HG03159 (cell line): ENCODE measurements at regions not wholly inside any gene's neighbourhood (a gene's known extent, or its start where the extent isn't known, plus 50 kb on each side); places are given as distances from the start of the nearest gene placed in this dataset.

ENCODE experiments used
- ATAC-seq: cut with Tn5 transposase; IDR thresholded peaks from one replicate; pipeline ENCODE4 v1.9.1; 2021; ENCODE audit warnings: mild to moderate bottlenecking, moderate library complexity; ENCODE audit not compliant: unreplicated experiment

- ATAC-seq: no peak
Measured at GRCh38 chr14:101002738-101003137, 99.2 kb upstream of the RTL1 start.

- no peak for ATAC-seq
Measured at GRCh38 chr14:101004176-101004575, 100.7 kb upstream of the RTL1 start.

DNA sequence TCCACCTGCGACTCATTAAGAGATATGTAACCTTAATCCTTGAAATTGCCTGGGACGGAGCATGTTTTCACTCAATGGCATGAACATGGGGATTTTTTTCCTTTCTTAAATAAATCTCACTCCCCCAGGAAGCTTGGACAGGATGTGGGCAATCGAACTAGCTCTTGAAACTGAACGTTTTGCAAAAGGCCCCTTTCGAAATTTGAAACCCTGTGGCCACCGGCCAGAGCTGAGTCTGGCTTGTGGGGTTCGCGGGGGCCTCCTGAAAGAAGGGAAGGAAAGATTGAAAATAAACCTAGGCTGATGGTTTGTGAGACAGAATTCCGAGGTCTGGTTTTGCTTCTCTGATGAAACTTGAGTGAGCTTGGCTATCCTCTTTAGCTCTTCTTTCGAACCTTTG lies 101.4 kb upstream of the RTL1 start:
- ATAC-seq: no peak

DNA sequence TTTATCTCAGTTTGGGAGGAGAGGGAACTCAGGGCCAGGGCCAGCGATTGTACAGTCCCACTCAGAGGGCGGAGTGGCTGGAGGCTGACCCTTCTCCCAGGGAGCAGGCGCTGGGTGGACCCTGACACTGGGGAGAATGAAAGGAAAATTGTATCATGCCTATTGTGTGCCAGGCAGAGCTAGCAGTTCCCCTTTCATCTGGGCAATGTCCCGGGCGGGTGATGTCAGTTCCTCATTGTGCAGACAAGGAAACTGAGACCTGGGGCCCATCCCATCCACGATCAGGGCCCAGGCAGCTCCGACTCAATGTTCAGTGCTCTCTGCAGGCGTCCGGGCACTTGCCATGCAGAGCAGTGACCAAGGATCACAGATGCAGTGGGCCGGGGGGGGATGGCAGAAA lies 101.9 kb upstream of the RTL1 start:
- ATAC-seq: no peak

DNA sequence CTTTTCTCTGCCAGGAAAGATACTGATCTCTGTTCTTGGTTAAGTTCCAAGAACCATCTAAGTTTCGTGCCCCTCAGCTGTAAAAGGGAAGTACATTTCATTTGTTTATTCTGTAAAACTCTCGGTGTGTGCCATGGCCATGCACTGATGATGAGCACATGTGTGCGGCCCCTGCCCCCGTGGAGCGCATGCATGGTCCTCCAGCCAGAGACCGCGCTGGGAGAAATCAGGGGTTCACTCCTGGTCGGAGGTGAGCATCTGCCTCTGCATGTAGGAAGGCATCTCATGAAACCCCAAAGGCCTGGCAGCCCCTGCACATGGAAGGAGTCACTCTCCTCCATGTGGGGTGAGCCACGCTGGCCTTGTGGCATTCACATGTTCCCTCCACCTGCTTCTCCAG lies 102.5 kb upstream of the RTL1 start:
- no peak for ATAC-seq

DNA sequence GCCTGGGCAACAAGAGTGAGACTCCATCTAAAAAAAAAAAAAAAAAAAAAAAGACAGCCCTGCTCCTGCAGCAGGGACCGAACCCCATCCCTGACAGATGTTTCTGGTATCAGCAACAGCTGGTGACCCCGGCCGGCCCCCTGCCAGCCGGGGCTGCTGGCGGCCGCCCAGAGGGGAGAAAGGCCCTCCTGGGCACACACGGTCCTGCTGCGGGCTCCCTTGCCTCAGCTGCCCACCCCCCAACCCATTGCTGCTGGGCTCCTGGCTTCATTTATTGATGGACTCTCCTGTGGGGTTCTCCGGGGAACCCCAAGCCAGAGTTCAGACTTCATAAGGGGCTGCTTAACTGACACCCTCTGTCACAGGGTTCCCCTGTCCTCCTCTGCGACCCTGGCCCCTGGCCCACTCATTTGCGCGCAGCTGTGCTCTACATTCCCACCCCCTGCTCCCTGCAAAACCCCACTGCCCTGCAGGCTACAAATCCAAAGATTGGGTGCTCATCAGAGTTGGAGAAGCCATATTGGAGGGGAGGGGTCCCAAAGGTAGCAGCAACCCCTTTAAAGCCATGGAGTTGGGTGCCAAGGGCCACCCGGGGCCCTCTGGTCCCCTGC lies 103.6 kb upstream of the RTL1 start:
- no peak for ATAC-seq

GRCh38 chr14:101007765-101008164 lies 104.2 kb upstream of the RTL1 start:
- no peak for ATAC-seq

- no peak for ATAC-seq
Measured at GRCh38 chr14:101008196-101008595, 104.7 kb upstream of the RTL1 start.

GRCh38 chr14:101008631-101009336 lies 105.3 kb upstream of the RTL1 start:
- ATAC-seq: no peak

DNA sequence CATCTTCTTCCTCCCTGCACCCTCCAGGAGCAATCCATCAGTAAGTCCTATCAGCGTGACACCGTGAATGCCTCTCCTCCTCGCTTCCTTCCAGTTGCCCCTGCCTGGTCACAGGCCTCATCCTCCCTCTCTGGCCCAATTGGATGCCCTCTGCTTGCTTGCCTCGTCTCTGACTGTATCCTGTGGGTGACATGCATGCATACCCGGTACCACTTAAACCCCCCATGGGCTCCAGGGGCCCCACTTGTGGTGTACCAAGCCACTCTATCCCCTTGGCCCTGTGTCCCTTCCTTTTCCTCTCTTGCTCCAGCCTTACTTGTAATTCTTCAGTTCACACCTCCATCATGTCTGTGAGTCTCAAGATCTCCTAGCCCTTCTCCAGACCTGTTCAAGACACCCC lies 106.0 kb upstream of the RTL1 start:
- ATAC-seq: no peak

GRCh38 chr14:101010293-101010692 lies 106.8 kb upstream of the RTL1 start:
- no peak for ATAC-seq

DNA sequence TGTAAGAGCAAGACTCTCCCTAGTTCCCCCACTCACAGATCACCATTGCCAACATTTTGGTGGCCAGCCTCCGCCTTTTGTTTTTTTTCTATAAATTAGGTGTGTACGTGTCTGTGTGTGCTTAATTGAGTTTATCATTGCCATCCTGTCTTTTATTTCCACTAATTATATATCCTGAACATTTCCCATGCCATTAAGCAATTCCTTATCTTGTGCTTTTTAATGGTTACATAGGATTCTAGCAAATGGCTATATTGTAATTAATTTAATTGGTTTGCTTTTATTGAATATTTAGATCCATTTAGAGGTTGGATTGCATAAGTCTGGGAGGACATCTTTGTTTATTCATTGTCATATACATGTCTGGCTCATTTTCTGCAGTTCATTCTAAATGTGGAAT lies 107.3 kb upstream of the RTL1 start:
- no peak for ATAC-seq

GRCh38 chr14:101017209-101017608 lies 113.7 kb upstream of the RTL1 start:
- ATAC-seq: no peak

DNA sequence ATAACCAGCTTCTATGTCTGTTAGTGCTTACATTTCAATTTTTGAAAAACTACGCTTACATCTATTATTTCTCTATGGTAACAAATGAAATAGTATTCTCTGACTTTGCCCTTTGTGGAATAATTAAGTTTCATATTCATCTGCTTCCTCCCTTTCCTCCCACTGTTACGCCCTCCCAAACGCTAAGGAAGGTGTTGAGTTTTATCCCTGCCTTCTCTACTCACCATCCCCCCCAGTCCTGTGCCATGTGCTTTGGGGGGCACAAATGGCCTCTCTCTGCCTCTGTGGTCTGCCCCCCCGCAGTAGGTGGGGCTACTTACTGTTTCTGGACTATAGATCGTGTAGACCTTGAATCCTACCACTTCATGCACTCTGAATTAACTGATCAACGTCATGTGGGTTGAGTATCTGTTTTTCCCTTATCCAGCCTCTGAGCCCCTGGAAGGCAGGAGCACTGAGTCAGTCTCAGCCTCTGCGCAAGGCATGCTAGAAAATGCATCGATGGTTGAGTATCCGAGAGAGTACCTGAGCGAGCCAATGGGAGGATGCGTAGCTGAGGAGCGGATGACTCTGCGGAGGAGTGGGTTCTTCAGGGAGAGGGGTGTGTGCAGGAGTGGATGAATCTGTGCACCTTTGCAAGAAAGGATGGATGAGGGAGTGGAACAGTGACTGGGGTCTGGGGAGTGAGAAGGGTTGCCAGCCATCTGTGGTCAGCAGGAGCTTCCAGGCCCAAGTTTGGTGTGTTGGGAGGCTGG lies 114.5 kb upstream of the RTL1 start:
- no peak for ATAC-seq

DNA sequence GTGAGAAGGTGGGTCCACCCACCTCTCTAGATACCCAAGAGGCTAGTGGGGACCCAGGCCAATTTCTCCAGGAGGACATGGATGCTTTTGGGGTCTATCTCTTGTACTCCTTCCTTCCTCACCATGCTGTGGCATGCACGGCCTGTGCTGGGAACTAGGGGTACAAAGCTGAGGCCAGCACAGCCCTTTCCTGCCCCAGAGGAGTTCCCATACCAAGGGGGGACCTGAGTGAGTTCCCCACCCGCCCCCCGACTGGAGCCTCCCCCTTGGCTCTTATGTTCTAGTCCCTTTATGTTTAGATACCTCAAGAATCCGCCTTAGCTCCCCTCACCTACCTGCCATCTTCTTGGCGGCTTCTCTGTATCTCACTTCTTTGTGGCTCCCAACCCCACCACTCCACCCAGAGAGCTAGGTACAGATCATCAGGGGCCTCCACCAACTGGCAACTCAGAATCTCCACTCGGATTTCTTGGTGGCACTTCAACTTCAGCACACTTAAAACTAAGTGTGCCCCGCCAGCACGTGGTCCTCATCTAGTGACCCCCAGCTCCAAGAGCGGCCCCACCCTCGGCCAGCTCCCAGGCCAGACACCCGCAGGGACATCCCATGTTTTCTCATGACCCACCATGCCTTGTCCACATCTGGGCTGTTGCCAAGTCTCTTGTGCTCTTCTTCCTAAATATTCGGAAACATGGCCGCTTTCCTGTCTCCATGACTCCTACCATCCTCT lies 115.2 kb upstream of the RTL1 start:
- ATAC-seq: no peak

DNA sequence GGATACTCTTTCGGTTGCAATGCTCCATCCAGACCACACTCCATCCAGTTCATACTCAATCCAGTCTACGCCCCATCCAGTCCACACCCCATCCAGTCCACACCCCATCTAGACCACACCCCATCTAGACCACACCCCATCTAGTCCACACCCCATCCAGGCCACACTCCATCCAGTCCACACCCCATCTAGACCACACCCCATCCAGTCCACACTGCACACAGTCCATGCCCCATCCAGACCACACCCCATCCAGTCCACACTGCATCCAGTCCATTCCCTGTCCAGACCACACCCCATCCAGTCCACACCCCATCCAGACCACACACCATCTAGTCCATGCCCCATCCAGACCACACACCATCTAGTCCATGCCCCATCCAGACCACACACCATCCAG lies 116.0 kb upstream of the RTL1 start:
- no peak for ATAC-seq

DNA sequence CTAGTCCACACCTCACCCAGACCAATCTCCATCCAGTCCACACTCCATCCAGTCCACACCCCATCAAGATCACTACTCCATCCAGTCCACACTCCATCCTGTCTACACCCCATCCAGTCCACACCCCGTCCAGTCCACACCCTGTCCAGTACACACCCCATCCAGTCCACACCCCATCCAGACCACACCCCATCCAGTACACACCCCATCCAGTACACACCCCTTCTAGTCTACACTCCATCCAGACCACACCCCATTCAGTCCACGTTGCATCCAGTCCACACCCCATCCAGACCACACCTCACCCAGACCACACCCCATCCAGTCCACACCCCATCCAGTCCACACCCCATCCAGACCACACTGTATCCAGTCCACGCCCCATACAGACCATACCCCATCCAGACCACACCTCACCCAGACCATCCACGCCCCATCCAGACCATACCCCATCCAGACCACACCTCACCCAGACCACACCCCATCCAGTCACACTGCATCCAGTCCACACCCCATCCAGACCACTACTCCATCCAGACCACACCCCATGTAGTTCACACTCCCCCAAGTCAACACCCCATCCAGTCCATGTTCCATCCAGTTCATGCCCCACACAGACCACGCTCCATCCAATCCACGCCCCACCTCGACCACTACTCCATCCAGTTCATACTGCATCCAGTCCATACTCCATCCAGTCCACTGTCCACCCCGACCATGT lies 116.6 kb upstream of the RTL1 start:
- ATAC-seq: no peak

DNA sequence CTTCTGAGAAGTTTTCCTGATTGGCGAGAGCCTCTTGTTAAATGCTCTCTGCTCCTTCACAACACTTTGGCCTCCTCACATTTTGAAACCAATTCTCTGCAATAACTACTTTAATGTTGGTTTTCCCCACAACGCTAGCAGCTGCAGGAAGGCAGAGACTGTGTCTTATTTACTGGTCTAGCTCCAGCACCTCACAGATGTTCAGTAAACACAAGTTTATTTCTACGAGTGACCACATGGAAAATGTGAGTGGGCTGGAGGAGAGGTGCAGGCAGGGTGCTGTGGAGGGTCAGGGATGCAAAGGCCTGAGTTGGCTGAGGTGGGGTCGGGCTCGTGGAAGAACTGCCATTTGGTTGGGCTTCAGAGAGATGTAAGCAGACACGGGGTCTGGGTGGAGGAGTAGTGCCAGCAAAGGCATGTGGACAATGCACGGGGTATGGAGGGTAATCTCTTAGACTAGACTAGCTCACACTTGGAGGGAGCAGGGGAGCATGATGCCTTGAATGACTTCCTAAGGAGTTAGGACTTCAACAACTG lies 117.4 kb upstream of the RTL1 start:
- no peak for ATAC-seq

DNA sequence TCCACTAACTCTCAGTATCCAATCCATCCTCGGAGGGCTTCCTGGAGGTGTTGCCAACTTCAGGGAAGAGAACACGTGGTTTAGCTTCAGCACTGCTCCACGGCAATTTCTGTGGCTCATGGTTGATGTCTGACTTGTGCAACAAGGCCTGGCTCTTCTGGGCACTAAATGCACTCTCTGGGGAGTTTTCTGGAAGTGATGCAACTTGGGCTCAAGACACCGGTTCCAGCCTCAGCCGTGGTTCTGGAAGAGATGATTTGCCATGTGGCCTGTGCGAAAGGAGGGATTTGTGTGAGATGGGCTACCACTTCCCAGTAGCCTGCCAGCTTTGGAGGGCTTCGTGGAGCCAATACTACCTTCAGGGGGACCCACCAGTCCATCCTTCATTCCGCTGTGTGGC lies 118.6 kb upstream of the RTL1 start:
- no peak for ATAC-seq

- ATAC-seq: no peak
Measured at GRCh38 chr14:101022916-101023435, 119.5 kb upstream of the RTL1 start.
